ENCODE measurements at regions not wholly inside any gene's neighbourhood (a gene's known extent, or its start where the extent isn't known, plus 50 kb on each side); places are given as distances from the start of the nearest gene placed in this dataset.
"Not testable (repeated sequence)": the region's sequence is repeated elsewhere in the genome, so short reads cannot be mapped to it uniquely, and the experiment has no call there.

DNA sequence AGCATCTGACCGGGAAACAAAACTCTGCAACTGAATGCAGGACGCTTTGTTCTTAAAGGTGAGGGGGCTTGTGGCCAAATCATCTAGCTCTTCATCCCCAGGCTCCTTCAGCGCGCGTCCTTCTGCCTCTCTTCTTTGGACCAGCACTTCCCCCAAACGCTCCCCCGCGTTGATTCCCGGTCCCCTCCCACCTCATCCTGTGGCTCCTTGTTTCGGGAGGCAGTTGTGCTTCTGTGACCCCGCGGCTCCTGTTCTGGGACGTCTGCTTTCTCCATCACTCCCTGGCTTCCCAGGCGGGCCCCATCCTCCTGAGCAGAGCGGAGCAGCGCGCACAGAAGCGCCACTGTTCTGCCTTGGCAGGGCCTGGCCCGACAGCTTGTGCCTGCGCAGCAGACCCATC, 109.7 kb upstream of the ZNG1E start:
- H3K27ac ChIP-seq (ENCODE audit: insufficient read depth, low read length, poor library complexity, severe bottlenecking); H3K4me1 ChIP-seq (ENCODE audit: control insufficient read depth, insufficient read depth, low read length, poor library complexity, severe bottlenecking); H3K27me3 ChIP-seq (replicated peaks; ENCODE audit: control insufficient read depth, insufficient read depth, low read length, poor library complexity, severe bottlenecking); H3K4me3 ChIP-seq (ENCODE audit: insufficient read depth, low read depth, low read length, poor library complexity, severe bottlenecking); H3K36me3 ChIP-seq (ENCODE audit: control insufficient read depth, insufficient read depth, low read length); DNase-seq; H3K9me3 ChIP-seq (ENCODE audit: control insufficient read depth, low read length): not testable (repeated sequence)

DNA sequence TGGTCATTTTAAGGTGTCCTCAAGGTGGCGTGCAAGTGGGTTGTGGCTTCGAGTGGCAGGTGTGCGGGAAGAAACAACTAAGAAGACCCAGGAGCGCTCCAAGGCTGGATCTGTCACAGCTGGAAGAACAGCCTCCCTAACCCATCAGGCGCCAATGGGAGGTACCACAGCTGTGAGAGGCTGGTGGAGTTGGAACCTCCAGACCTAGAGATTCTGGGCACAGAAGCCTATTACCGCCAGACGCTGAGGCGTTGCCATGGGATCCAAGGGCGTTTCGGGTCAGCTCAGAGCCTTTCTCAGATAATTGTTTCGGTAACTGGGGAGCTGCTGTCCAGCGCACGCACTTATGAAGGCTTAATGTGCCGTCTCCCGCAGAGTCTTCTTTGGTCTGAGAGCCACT, 156.7 kb upstream of the ZNG1E start:
- not testable (repeated sequence) for H3K9me3 ChIP-seq (ENCODE audit: control insufficient read depth, low read length); H3K27ac ChIP-seq (ENCODE audit: insufficient read depth, low read length, poor library complexity, severe bottlenecking); H3K36me3 ChIP-seq (ENCODE audit: control insufficient read depth, insufficient read depth, low read length); H3K4me1 ChIP-seq (ENCODE audit: control insufficient read depth, insufficient read depth, low read length, poor library complexity, severe bottlenecking); DNase-seq; H3K4me3 ChIP-seq (ENCODE audit: insufficient read depth, low read depth, low read length, poor library complexity, severe bottlenecking); H3K27me3 ChIP-seq (replicated peaks; ENCODE audit: control insufficient read depth, insufficient read depth, low read length, poor library complexity, severe bottlenecking)

DNA sequence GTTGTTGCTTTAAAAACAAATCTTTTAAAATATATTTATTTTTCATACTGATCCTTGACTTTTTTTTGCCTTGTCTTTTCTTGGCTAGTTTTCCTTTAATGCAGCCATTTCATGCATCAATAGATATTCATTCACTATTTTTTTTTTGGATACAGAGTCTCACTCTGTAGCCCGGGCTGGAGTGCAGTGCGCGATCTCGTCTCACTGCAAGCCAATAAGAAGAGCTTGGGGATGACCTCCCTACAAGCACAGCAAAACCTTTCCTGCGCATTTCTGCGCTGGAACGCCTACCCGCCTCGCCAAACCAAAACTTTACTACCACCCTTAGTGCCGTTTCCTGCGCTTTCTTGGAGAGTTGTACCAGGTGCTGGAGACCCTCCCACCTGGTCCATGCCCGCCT, 161.3 kb upstream of the ZNG1E start:
- DNase-seq; H3K36me3 ChIP-seq (ENCODE audit: control insufficient read depth, insufficient read depth, low read length); H3K4me1 ChIP-seq (ENCODE audit: control insufficient read depth, insufficient read depth, low read length, poor library complexity, severe bottlenecking); H3K27ac ChIP-seq (ENCODE audit: insufficient read depth, low read length, poor library complexity, severe bottlenecking); H3K4me3 ChIP-seq (ENCODE audit: insufficient read depth, low read depth, low read length, poor library complexity, severe bottlenecking); H3K9me3 ChIP-seq (ENCODE audit: control insufficient read depth, low read length); H3K27me3 ChIP-seq (replicated peaks; ENCODE audit: control insufficient read depth, insufficient read depth, low read length, poor library complexity, severe bottlenecking): not testable (repeated sequence)

DNA sequence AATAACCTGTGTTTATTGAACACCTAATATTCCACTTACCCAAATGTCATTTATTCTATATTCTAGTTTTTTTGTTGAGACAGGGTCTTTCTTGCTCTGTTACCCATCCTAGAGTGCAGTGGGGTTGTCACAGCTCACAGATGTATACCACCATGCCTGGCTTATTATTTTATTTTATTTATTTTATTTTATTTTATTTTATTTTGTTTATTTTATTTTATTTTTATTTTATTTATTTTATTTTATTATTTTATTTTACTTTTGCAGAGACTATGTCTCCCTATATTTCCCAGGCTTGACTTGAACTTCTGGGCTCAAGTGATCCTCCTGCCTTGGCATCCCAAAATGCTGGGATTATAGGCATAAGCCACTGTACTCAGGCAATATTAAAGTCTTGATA, 167.8 kb upstream of the ZNG1E start:
- not testable (repeated sequence) for H3K9me3 ChIP-seq (ENCODE audit: control insufficient read depth, low read length); H3K4me3 ChIP-seq (ENCODE audit: insufficient read depth, low read depth, low read length, poor library complexity, severe bottlenecking); H3K4me1 ChIP-seq (ENCODE audit: control insufficient read depth, insufficient read depth, low read length, poor library complexity, severe bottlenecking); DNase-seq; H3K36me3 ChIP-seq (ENCODE audit: control insufficient read depth, insufficient read depth, low read length); H3K27ac ChIP-seq (ENCODE audit: insufficient read depth, low read length, poor library complexity, severe bottlenecking); H3K27me3 ChIP-seq (replicated peaks; ENCODE audit: control insufficient read depth, insufficient read depth, low read length, poor library complexity, severe bottlenecking)

DNA sequence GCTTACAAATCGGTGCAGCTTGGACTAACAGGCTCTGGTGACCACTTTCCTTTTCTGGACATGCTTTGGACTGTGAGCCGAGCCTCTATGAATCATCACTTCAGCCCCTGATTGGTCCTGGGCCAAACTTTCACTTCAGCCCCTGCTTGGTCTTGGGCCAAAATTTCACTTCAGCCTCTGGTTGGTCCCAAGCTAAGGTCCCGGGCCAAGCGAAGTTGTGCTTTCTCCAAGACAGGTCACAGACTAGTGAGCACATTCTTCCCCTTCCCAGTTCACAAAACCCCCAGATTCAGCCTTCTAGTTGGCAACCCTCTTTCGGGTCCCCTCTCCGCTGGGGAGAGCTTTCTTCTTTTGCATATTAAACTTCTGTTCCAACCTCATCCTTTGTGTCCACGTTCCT, 171.0 kb upstream of the ZNG1E start:
- H3K9me3 ChIP-seq (ENCODE audit: control insufficient read depth, low read length); H3K27me3 ChIP-seq (replicated peaks; ENCODE audit: control insufficient read depth, insufficient read depth, low read length, poor library complexity, severe bottlenecking); DNase-seq; H3K36me3 ChIP-seq (ENCODE audit: control insufficient read depth, insufficient read depth, low read length); H3K4me1 ChIP-seq (ENCODE audit: control insufficient read depth, insufficient read depth, low read length, poor library complexity, severe bottlenecking); H3K4me3 ChIP-seq (ENCODE audit: insufficient read depth, low read depth, low read length, poor library complexity, severe bottlenecking); H3K27ac ChIP-seq (ENCODE audit: insufficient read depth, low read length, poor library complexity, severe bottlenecking): not testable (repeated sequence)

DNA sequence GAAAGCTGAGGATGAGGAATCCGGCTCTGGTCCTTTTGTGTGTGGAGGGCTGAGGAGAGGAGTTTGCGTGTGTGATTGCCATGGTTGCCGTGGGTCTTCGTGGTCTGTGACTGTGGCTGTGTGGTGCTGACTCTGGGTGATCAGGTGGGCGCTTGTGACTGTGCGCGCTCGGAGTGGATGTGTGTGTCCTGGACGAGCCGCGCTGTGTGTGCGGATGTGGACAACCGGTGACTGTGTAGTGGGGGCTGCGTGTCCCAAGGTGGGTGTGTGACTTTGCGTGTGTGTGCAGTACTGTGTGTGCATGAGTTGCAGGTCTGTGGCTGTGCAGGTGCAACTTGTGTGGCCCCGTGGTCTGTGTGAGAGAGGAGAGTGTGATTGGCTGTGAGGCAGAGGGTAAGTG, 172.0 kb upstream of the ZNG1E start:
- not testable (repeated sequence) for H3K27me3 ChIP-seq (replicated peaks; ENCODE audit: control insufficient read depth, insufficient read depth, low read length, poor library complexity, severe bottlenecking); H3K4me1 ChIP-seq (ENCODE audit: control insufficient read depth, insufficient read depth, low read length, poor library complexity, severe bottlenecking); H3K9me3 ChIP-seq (ENCODE audit: control insufficient read depth, low read length); H3K27ac ChIP-seq (ENCODE audit: insufficient read depth, low read length, poor library complexity, severe bottlenecking); H3K36me3 ChIP-seq (ENCODE audit: control insufficient read depth, insufficient read depth, low read length); DNase-seq; H3K4me3 ChIP-seq (ENCODE audit: insufficient read depth, low read depth, low read length, poor library complexity, severe bottlenecking)

DNA sequence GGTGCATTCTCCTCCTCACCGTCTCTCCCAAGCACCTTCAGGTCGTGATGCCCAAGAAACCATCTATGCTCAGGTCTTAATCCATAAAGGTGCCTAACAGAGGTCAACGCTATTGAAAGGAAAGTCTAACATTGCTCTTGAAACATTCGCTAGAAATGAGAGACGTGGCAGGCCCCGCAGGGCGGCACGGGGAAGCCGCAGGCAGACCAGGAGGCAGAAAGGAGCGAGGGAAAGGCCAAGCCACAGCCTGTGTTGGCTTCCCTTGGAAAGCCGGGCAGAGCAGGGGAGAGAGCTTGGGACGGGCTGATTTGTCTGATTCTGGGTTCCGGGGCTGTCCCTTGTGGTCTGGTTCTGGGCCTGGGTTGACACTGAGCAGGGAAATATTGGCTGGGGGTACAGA, 192.8 kb upstream of the ZNG1E start:
- H3K36me3 ChIP-seq (ENCODE audit: control insufficient read depth, insufficient read depth, low read length); H3K27me3 ChIP-seq (replicated peaks; ENCODE audit: control insufficient read depth, insufficient read depth, low read length, poor library complexity, severe bottlenecking); H3K9me3 ChIP-seq (ENCODE audit: control insufficient read depth, low read length); DNase-seq; H3K27ac ChIP-seq (ENCODE audit: insufficient read depth, low read length, poor library complexity, severe bottlenecking); H3K4me1 ChIP-seq (ENCODE audit: control insufficient read depth, insufficient read depth, low read length, poor library complexity, severe bottlenecking); H3K4me3 ChIP-seq (ENCODE audit: insufficient read depth, low read depth, low read length, poor library complexity, severe bottlenecking): not testable (repeated sequence)

DNA sequence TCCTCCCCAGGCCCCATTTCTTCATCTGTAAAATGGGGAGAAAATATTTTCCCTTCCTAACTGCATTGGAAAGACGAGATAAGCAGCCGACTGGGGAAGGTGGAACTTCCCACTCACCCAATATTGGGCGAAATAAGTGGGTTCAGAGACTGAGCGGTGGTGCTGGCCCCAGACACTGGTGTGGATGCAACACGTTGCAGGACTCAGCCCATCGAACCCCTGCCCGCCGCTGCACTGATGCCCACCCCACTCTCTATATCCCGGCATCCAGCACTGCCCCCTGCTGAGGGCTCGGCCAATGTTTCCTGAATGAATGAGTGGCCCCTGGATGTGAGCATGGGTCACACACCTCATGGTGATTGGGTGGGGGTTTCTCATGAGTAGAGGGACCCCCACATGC, 194.4 kb upstream of the ZNG1E start:
- H3K27ac ChIP-seq (ENCODE audit: insufficient read depth, low read length, poor library complexity, severe bottlenecking); DNase-seq; H3K27me3 ChIP-seq (replicated peaks; ENCODE audit: control insufficient read depth, insufficient read depth, low read length, poor library complexity, severe bottlenecking); H3K4me3 ChIP-seq (ENCODE audit: insufficient read depth, low read depth, low read length, poor library complexity, severe bottlenecking); H3K36me3 ChIP-seq (ENCODE audit: control insufficient read depth, insufficient read depth, low read length); H3K9me3 ChIP-seq (ENCODE audit: control insufficient read depth, low read length); H3K4me1 ChIP-seq (ENCODE audit: control insufficient read depth, insufficient read depth, low read length, poor library complexity, severe bottlenecking): not testable (repeated sequence)

DNA sequence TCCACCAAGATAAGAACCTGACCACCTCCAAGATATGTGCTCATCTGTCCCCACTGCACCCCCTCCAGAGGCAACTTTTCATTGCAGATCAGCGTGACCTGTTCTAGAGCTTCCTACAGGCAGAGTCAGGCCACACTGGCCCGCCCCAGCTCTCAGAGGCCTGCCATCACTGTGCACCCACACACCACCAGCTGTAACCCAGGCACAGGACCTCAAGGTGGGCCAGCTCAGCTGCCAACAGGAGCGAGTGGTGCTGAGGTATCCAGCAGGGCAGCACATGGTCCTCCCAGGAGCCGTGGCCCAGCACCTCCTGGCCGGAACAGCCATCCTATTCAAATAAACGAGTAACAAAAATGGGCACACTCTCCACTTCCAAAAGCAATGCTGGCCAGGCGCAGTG, 189.9 kb upstream of the FOXD4L5 start:
- DNase-seq; H3K27me3 ChIP-seq (replicated peaks; ENCODE audit: control insufficient read depth, insufficient read depth, low read length, poor library complexity, severe bottlenecking); H3K36me3 ChIP-seq (ENCODE audit: control insufficient read depth, insufficient read depth, low read length); H3K27ac ChIP-seq (ENCODE audit: insufficient read depth, low read length, poor library complexity, severe bottlenecking); H3K4me1 ChIP-seq (ENCODE audit: control insufficient read depth, insufficient read depth, low read length, poor library complexity, severe bottlenecking); H3K4me3 ChIP-seq (ENCODE audit: insufficient read depth, low read depth, low read length, poor library complexity, severe bottlenecking); H3K9me3 ChIP-seq (ENCODE audit: control insufficient read depth, low read length): not testable (repeated sequence)

DNA sequence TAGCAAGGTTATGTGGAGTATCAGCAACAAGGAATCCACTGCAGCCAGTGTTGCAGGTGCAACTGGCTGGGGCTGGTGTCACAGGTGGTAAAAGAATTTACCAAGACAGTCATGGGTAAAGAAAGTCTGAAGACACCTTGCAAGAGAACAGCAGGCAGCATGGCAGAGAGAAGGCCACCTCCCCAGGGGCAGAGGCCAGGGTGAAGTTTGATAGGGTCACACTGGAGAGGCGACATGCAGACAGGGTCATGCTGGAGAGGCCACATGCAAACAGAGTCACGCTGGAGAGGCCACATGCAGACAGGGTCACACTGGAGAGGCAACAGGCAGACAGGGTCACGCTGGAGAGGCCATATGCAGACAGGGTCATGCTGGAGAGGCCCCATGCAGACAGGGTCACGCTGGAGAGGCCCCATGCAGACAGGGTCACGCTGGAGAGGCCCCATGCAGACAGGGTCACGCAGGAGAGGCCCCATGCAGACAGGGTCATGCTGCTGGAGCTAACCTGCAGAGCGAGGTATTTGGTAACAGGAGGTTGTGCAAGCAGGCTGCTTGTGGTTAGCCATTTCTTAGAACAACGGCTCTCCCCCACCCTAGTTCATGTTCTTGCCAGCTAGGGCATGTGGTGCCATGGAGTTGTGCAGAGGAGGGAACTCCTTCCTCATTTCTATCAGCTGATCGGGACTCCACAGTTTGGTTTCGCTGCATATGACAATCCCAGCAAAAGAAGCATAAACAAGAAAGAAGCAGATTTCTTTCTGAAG, 188.2 kb upstream of the FOXD4L5 start:
- not testable (repeated sequence) for H3K27ac ChIP-seq (ENCODE audit: insufficient read depth, low read length, poor library complexity, severe bottlenecking); H3K4me1 ChIP-seq (ENCODE audit: control insufficient read depth, insufficient read depth, low read length, poor library complexity, severe bottlenecking); H3K4me3 ChIP-seq (ENCODE audit: insufficient read depth, low read depth, low read length, poor library complexity, severe bottlenecking); H3K9me3 ChIP-seq (ENCODE audit: control insufficient read depth, low read length); H3K36me3 ChIP-seq (ENCODE audit: control insufficient read depth, insufficient read depth, low read length); H3K27me3 ChIP-seq (replicated peaks; ENCODE audit: control insufficient read depth, insufficient read depth, low read length, poor library complexity, severe bottlenecking); DNase-seq

DNA sequence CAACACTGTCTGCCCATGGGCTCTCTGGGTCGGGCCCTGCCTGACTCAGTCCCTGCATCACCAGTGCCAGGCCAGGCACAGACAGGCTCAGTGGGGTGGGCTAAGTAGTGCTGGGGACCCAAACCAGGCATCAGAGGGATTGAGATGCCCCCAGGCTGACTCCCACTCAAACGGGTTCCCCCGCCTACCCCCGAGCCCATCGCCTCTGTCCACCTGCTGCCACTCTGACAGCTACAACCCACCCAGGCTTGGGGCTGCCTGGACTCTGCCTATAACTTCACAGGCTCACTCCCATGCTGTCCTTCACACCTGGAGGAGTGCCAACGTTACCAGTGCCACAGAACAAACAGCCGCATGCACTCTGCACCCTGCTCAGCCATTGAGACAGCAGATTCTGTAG, 186.1 kb upstream of the FOXD4L5 start:
- not testable (repeated sequence) for H3K9me3 ChIP-seq (ENCODE audit: control insufficient read depth, low read length)

More for the DNA sequence above, 186.1 kb upstream of the FOXD4L5 start:
- not testable (repeated sequence) for DNase-seq; H3K27me3 ChIP-seq (replicated peaks; ENCODE audit: control insufficient read depth, insufficient read depth, low read length, poor library complexity, severe bottlenecking); H3K36me3 ChIP-seq (ENCODE audit: control insufficient read depth, insufficient read depth, low read length); H3K4me3 ChIP-seq (ENCODE audit: insufficient read depth, low read depth, low read length, poor library complexity, severe bottlenecking); H3K27ac ChIP-seq (ENCODE audit: insufficient read depth, low read length, poor library complexity, severe bottlenecking); H3K4me1 ChIP-seq (ENCODE audit: control insufficient read depth, insufficient read depth, low read length, poor library complexity, severe bottlenecking)

All from effector memory CD4-positive, alpha-beta T cell (primary cell).